ENCODE measurements at regions not wholly inside any gene's neighbourhood (a gene's known extent, or its start where the extent isn't known, plus 50 kb on each side); places are given as distances from the start of the nearest gene placed in this dataset.

DNA sequence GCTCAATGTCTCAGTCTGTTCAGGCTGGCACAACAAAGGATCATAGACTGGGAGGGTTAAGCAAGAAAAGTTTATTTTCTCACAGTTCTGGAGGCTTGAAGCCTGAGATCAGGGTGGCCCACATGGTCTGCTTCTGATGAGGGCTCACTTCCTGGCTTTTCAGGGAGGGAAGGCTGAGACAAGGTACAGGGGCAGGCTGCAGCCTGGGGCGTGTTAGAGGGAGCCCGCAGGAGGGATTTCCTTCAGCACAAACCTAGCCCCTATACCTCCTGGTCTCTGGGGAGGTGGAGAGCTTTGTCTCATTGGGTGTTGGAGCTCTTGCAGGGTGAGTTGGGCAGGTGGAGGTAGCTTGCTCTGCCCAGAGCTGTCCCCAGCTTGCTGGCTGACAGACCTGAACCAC is 81.1 kb upstream of the GPR6 start:
- TF ChIP-seq, protein P1, sequence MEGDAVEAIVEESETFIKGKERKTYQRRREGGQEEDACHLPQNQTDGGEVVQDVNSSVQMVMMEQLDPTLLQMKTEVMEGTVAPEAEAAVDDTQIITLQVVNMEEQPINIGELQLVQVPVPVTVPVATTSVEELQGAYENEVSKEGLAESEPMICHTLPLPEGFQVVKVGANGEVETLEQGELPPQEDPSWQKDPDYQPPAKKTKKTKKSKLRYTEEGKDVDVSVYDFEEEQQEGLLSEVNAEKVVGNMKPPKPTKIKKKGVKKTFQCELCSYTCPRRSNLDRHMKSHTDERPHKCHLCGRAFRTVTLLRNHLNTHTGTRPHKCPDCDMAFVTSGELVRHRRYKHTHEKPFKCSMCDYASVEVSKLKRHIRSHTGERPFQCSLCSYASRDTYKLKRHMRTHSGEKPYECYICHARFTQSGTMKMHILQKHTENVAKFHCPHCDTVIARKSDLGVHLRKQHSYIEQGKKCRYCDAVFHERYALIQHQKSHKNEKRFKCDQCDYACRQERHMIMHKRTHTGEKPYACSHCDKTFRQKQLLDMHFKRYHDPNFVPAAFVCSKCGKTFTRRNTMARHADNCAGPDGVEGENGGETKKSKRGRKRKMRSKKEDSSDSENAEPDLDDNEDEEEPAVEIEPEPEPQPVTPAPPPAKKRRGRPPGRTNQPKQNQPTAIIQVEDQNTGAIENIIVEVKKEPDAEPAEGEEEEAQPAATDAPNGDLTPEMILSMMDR (IDR thresholded peaks at IDR 0.05): no peak
- no peak for TF ChIP-seq POLR2AphosphoS5 (IDR thresholded peaks at IDR 0.05)

All from gastroesophageal sphincter (tissue), 3 donors.